Karpas-422 (cell line): ENCODE measurements at regions not wholly inside any gene's neighbourhood (a gene's known extent, or its start where the extent isn't known, plus 50 kb on each side); places are given as distances from the start of the nearest gene placed in this dataset.

Source experiments
- DNase-seq: peaks from one replicate; pipeline ENCODE4 v3.0.0-alpha.2; 2015
- H2AFZ ChIP-seq: fragments of 200-600 bp; sonication (generic); 2 replicates; pipeline ENCODE4 v1.6.1; 2014; ENCODE audit warnings: antibody characterized with exemption, low read length, mixed read lengths
- H3K27ac ChIP-seq: fragments of 200-600 bp; sonication (generic); 2 replicates; pipeline ENCODE4 v1.5.1; 2014; ENCODE audit warnings: mild to moderate bottlenecking, low read length, moderate library complexity
- H3K27me3 ChIP-seq: fragments of 200-600 bp; sonication (generic); 2 replicates; pipeline ENCODE4 v1.6.1; 2014; ENCODE audit warnings: low read length, mixed read lengths
- H3K36me3 ChIP-seq: fragments of 200-600 bp; sonication (generic); 2 replicates; pipeline ENCODE4 v1.6.1; 2014; ENCODE audit warnings: low read length, mixed read lengths; ENCODE audit not compliant: insufficient read depth
- H3K4me1 ChIP-seq: fragments of 200-600 bp; sonication (generic); 2 replicates; pipeline ENCODE4 v1.6.1; 2014; ENCODE audit warnings: mild to moderate bottlenecking, low read length, mixed read lengths
- H3K4me2 ChIP-seq: fragments of 200-600 bp; sonication (generic); 2 replicates; pipeline ENCODE4 v1.6.1; 2014; ENCODE audit warnings: low read length, low read depth, mild to moderate bottlenecking; ENCODE audit not compliant: poor library complexity, severe bottlenecking
- H3K4me3 ChIP-seq: fragments of 200-600 bp; sonication (generic); 2 replicates; pipeline ENCODE4 v1.5.1; 2014; ENCODE audit warnings: mild to moderate bottlenecking, antibody characterized with exemption, low read length, mixed read lengths
- H3K79me2 ChIP-seq: fragments of 200-600 bp; sonication (generic); 2 replicates; pipeline ENCODE4 v1.6.1; 2014; ENCODE audit warnings: mild to moderate bottlenecking, low read length, mixed read lengths
- H3K9ac ChIP-seq: fragments of 200-600 bp; sonication (generic); 2 replicates; pipeline ENCODE4 v1.6.0; 2014; ENCODE audit warnings: low read length
- H3K9me2 ChIP-seq: fragments of 200-600 bp; sonication (generic), shearing (Covaris generic); replicated peaks from 2 replicates; pipeline ENCODE4 v1.6.0; 2014; ENCODE audit warnings: mild to moderate bottlenecking, low read length, moderate library complexity; ENCODE audit not compliant: insufficient read depth
- H3K9me3 ChIP-seq: fragments of 300-700, 200-600 bp; sonication (generic); 2 replicates; pipeline ENCODE4 v1.6.1; 2014; ENCODE audit warnings: low read length, mixed read lengths
- H4K20me1 ChIP-seq: fragments of 200-600 bp; sonication (generic); 2 replicates; pipeline ENCODE4 v1.6.1; 2014; ENCODE audit warnings: mild to moderate bottlenecking, antibody characterized with exemption, low read length, low read depth; ENCODE audit not compliant: insufficient read depth

- Histone ChIP-seq H4K20me1 (no peaks in the 10 kb centered on the region), H3K79me2 (no peaks in the 10 kb centered on the region), H3K27ac (no peak overlapping the region), H3K4me1 (no peaks in the 10 kb centered on the region), H3K9me2 (no peaks in the 10 kb centered on the region), H3K27me3 (no peaks in the 10 kb centered on the region), H2AFZ (no peak overlapping the region), H3K36me3 (no peaks in the 10 kb centered on the region), H3K4me2 (no peak overlapping the region), H3K4me3 (no peak overlapping the region), H3K9ac (no peak overlapping the region), H3K9me3 (peaks cover 30% of the 10 kb centered on the region)
- no peak for DNase-seq
Observed at GRCh38 chr4:35760807-35761206, 483.5 kb downstream of the ARAP2 start.

DNA sequence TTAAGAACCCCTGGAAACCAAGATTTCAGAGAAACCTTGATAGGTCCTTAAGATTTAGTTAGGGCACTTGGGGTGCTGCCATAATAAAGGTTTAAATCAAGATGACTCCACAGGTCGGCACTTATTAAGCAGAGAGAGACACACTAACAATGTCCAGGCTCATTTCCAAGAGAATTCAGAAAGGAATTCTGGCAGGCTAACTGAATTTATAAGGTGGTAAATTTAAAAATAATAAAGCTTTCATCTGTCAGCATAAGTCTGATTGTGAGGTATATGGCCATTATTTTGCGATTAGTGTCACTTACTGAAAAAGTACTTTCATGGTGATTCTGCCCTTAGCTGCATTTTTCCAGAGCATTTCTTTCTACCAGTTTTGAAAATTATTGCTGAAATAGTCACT is 472.7 kb downstream of the ARAP2 start:
- H3K9me2 ChIP-seq, result no peaks in the 10 kb centered on the region
- no peaks in the 10 kb centered on the region for H3K4me1 ChIP-seq
- no peak overlapping the region for H3K27ac ChIP-seq
- DNase-seq, result no peak
- H3K79me2 ChIP-seq, result no peaks in the 10 kb centered on the region
- peaks cover 5% of the 10 kb centered on the region; the same call in 1 of the 2 replicates for H3K9me3 ChIP-seq
- H3K4me2 ChIP-seq, result no peak overlapping the region
- H3K27me3 ChIP-seq, result no peaks in the 10 kb centered on the region
- no peak overlapping the region for H3K9ac ChIP-seq
- no peaks in the 10 kb centered on the region for H4K20me1 ChIP-seq
- no peak overlapping the region for H2AFZ ChIP-seq
- no peaks in the 10 kb centered on the region for H3K36me3 ChIP-seq
- no peak overlapping the region for H3K4me3 ChIP-seq

DNA sequence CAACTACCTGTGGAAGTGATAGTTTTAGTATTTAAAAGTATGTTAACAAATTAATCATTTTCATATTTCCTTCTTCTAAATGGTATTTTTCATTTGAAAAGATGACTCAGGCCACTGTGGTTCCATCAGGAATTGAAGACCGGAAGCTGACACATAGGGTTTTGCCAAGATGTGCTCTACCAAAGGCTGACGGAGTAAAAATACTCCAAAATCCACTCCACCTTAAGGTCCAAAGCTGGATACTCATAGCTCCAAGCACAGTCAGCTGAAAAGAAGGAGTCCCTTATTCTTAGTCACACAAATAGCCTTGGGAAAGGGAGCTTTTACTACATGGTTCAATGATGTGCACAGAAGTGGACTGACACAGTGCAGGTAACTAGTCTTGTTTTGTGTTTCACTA is 472.0 kb downstream of the ARAP2 start:
- DNase-seq, result no peak
- Histone ChIP-seq H3K27me3 (no peaks in the 10 kb centered on the region), H3K4me3 (no peak overlapping the region), H3K9ac (no peak overlapping the region), H3K9me3 (peaks cover 5% of the 10 kb centered on the region; the same call in 1 of the 2 replicates), H3K79me2 (no peaks in the 10 kb centered on the region), H3K27ac (no peak overlapping the region), H2AFZ (no peak overlapping the region), H4K20me1 (no peaks in the 10 kb centered on the region), H3K9me2 (no peaks in the 10 kb centered on the region), H3K4me1 (no peaks in the 10 kb centered on the region), H3K36me3 (no peaks in the 10 kb centered on the region), H3K4me2 (no peak overlapping the region)

GRCh38 chr4:35789899-35790574 is 454.3 kb downstream of the ARAP2 start:
- Histone ChIP-seq H2AFZ (no peak overlapping the region), H4K20me1 (no peaks in the 10 kb centered on the region), H3K9me2 (no peaks in the 10 kb centered on the region), H3K27me3 (no peaks in the 10 kb centered on the region), H3K9me3 (peaks cover 22% of the 10 kb centered on the region), H3K27ac (no peak overlapping the region), H3K4me2 (no peak overlapping the region), H3K36me3 (no peaks in the 10 kb centered on the region), H3K4me3 (no peak overlapping the region), H3K4me1 (no peaks in the 10 kb centered on the region), H3K9ac (no peak overlapping the region), H3K79me2 (no peaks in the 10 kb centered on the region)
- DNase-seq, result no peak

GRCh38 chr4:35793045-35793722 is 451.1 kb downstream of the ARAP2 start:
- H3K9ac ChIP-seq, result no peak overlapping the region
- H3K79me2 ChIP-seq, result no peaks in the 10 kb centered on the region
- DNase-seq, result no peak

GRCh38 chr4:35793766-35794165 is 450.5 kb downstream of the ARAP2 start:
- H3K27ac ChIP-seq, result no peak overlapping the region
- no peaks in the 10 kb centered on the region for H3K36me3 ChIP-seq
- no peak overlapping the region for H2AFZ ChIP-seq
- no peaks in the 10 kb centered on the region for H3K27me3 ChIP-seq
- H3K4me1 ChIP-seq, result no peaks in the 10 kb centered on the region
- H3K9me3 ChIP-seq, result peaks cover 21% of the 10 kb centered on the region
- H3K4me3 ChIP-seq, result no peak overlapping the region
- no peaks in the 10 kb centered on the region for H4K20me1 ChIP-seq
- H3K9me2 ChIP-seq, result no peaks in the 10 kb centered on the region
- no peak overlapping the region for H3K9ac ChIP-seq
- no peak overlapping the region for H3K4me2 ChIP-seq
- DNase-seq, result no peak
- no peaks in the 10 kb centered on the region for H3K79me2 ChIP-seq

More at GRCh38 chr4:35793045-35793722, 451.1 kb downstream of the ARAP2 start:
- Histone ChIP-seq H3K4me3 (no peak overlapping the region), H3K27me3 (no peaks in the 10 kb centered on the region), H3K4me1 (no peaks in the 10 kb centered on the region), H3K9me3 (peaks cover 20% of the 10 kb centered on the region), H3K27ac (no peak overlapping the region), H3K9me2 (no peaks in the 10 kb centered on the region), H4K20me1 (no peaks in the 10 kb centered on the region), H3K36me3 (no peaks in the 10 kb centered on the region), H2AFZ (no peak overlapping the region), H3K4me2 (no peak overlapping the region)

GRCh38 chr4:35800669-35801068 is 443.6 kb downstream of the ARAP2 start:
- Histone ChIP-seq H4K20me1 (no peaks in the 10 kb centered on the region), H3K9me3 (peaks cover 22% of the 10 kb centered on the region), H3K36me3 (no peaks in the 10 kb centered on the region), H3K4me3 (no peak overlapping the region), H3K4me1 (no peaks in the 10 kb centered on the region), H3K9me2 (no peaks in the 10 kb centered on the region), H2AFZ (no peak overlapping the region), H3K4me2 (no peak overlapping the region), H3K9ac (no peak overlapping the region), H3K79me2 (no peaks in the 10 kb centered on the region), H3K27me3 (no peaks in the 10 kb centered on the region), H3K27ac (no peak overlapping the region)
- DNase-seq, result no peak

- Histone ChIP-seq H3K9ac (no peak overlapping the region), H3K79me2 (no peaks in the 10 kb centered on the region), H2AFZ (no peak overlapping the region), H3K27ac (no peak overlapping the region), H3K27me3 (no peaks in the 10 kb centered on the region), H3K9me3 (peaks cover 21% of the 10 kb centered on the region), H3K4me3 (no peak overlapping the region), H3K4me2 (no peak overlapping the region), H4K20me1 (no peaks in the 10 kb centered on the region), H3K9me2 (no peaks in the 10 kb centered on the region), H3K36me3 (no peaks in the 10 kb centered on the region), H3K4me1 (no peaks in the 10 kb centered on the region)
- DNase-seq, result no peak
Observed at GRCh38 chr4:35802644-35803043, 441.7 kb downstream of the ARAP2 start.
